ENCODE measurements at regions not wholly inside any gene's neighbourhood (a gene's known extent, or its start where the extent isn't known, plus 50 kb on each side); places are given as distances from the start of the nearest gene placed in this dataset.

DNA sequence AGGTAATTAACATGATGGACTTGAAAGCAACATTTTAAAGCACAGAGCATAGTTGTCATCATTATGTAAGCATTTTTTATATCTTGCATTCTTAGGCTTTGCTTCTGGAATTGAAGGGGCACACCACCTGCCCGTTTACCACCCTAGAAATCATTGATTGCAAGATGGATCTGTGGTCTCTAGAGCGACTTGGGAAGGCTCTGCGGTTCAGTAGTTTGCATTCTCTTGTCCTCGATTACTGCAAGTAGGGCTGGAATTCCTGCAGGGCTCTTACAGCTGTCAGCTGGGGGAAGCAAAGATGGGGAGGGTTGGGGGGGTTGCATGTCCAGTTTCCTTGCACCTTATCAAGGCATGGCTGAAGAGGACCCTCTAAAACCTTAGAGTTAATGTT, 56.7 kb upstream of the RNF7 start:
- no peak overlapping the region for H2AFZ ChIP-seq (ENCODE audit: low read length)
- H3K18ac ChIP-seq (ENCODE audit: insufficient read length, low read depth, low read length) = no peak overlapping the region
- H3K23me2 ChIP-seq (ENCODE audit: insufficient read length, low read depth, low read length, poor library complexity, severe bottlenecking) = peaks cover 3% of the 10 kb centered on the region
- H3K27ac ChIP-seq (ENCODE audit: insufficient read length, low read depth, low read length) = no peak overlapping the region
- H4K8ac ChIP-seq (replicated peaks; ENCODE audit: insufficient read length, low read depth, low read length) = no peak overlapping the region
- H4K91ac ChIP-seq (ENCODE audit: insufficient read length, low read depth, low read length) = no peak overlapping the region
- H3K4me1 Mint-ChIP-seq = peaks cover 27 to 34% of the 10 kb centered on the region in 2 experiments
- no peak overlapping the region for H2AK5ac ChIP-seq (ENCODE audit: insufficient read length, low read length)
- H4K5ac ChIP-seq (ENCODE audit: insufficient read length, low read depth, low read length) = no peak overlapping the region
- H3K14ac ChIP-seq (ENCODE audit: insufficient read depth, low read length) = no peak overlapping the region
- peaks cover 6% of the 10 kb centered on the region; the same call in 1 of the 2 replicates for H3K4me1 ChIP-seq (ENCODE audit: insufficient read depth, low read length)
- no peak overlapping the region for H2BK120ac ChIP-seq (ENCODE audit: low read depth, low read length, poor library complexity, severe bottlenecking)
- peak overlapping the region in 1 of 3 experiments; percentile 27; a peak in 2 of 7 replicates for H3K27ac Mint-ChIP-seq
- peaks cover 0 to 2% (median 0%) of the 10 kb centered on the region in 3 experiments; a peak in 2 of 7 replicates for H3K36me3 Mint-ChIP-seq (ENCODE audit: insufficient read depth in 1 of 3, low read depth in 3 of 3)
- H3K56ac ChIP-seq (ENCODE audit: insufficient read length, low read depth, low read length) = no peak overlapping the region
- peaks cover 0 to 3% of the 10 kb centered on the region in 2 experiments; a peak in 1 of 5 replicates for H3K9me3 Mint-ChIP-seq
- no peak overlapping the region for H3K9ac ChIP-seq (ENCODE audit: extremely low read depth, insufficient read length, low read length)
- no peaks in the 10 kb centered on the region for H3K79me2 ChIP-seq (ENCODE audit: insufficient read depth, low read length)
- no peaks in the 10 kb centered on the region for H4K20me1 ChIP-seq (ENCODE audit: control insufficient read depth, insufficient read depth, insufficient read length)
- DNase-seq = no peak
- H2BK15ac ChIP-seq (ENCODE audit: low read depth, low read length) = no peak overlapping the region
- no peak overlapping the region for H3T11ph ChIP-seq (ENCODE audit: low read length)
- peak overlapping the region; percentile 3 for H3K4me2 ChIP-seq (ENCODE audit: insufficient read depth, insufficient read length, low read length)
- no peaks in the 10 kb centered on the region for H3K9me3 ChIP-seq (ENCODE audit: control insufficient read depth, low read depth, low read length)
- no peak overlapping the region for H2BK12ac ChIP-seq (ENCODE audit: insufficient read length, low read depth, low read length)
- no peaks in the 10 kb centered on the region for H3K27me3 ChIP-seq (ENCODE audit: insufficient read depth, low read length)
- no peak overlapping the region for H2BK20ac ChIP-seq (ENCODE audit: low read depth, low read length, poor library complexity, severe bottlenecking)
- H3K4me3 Mint-ChIP-seq = peak overlapping the region in 1 of 2 experiments; percentile 8; a peak in 1 of 5 replicates
- TF ChIP-seq, protein P1, sequence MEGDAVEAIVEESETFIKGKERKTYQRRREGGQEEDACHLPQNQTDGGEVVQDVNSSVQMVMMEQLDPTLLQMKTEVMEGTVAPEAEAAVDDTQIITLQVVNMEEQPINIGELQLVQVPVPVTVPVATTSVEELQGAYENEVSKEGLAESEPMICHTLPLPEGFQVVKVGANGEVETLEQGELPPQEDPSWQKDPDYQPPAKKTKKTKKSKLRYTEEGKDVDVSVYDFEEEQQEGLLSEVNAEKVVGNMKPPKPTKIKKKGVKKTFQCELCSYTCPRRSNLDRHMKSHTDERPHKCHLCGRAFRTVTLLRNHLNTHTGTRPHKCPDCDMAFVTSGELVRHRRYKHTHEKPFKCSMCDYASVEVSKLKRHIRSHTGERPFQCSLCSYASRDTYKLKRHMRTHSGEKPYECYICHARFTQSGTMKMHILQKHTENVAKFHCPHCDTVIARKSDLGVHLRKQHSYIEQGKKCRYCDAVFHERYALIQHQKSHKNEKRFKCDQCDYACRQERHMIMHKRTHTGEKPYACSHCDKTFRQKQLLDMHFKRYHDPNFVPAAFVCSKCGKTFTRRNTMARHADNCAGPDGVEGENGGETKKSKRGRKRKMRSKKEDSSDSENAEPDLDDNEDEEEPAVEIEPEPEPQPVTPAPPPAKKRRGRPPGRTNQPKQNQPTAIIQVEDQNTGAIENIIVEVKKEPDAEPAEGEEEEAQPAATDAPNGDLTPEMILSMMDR (conservative IDR thresholded peaks at IDR 0.05) = no peak
- no peaks in the 10 kb centered on the region for H3K79me1 ChIP-seq (ENCODE audit: insufficient read depth, low read depth, low read length, poor library complexity, severe bottlenecking)
- no peak overlapping the region for H2BK5ac ChIP-seq (ENCODE audit: insufficient read length, low read length)
- H3K4ac ChIP-seq (ENCODE audit: low read depth, low read length) = no peak overlapping the region
- no peak overlapping the region for H3K23ac ChIP-seq (ENCODE audit: insufficient read length, low read depth, low read length)
- no peaks in the 10 kb centered on the region for H3K27me3 Mint-ChIP-seq (ENCODE audit: low read depth)
- no CpG with 5 or more reads among the region's 4 CpGs for WGBS (ENCODE audit: extremely low coverage, insufficient read length, low lambda C conversion rate)

Data from H9 (cell line).